ENCODE measurements at regions not wholly inside any gene's neighbourhood (a gene's known extent, or its start where the extent isn't known, plus 50 kb on each side); places are given as distances from the start of the nearest gene placed in this dataset.

GRCh38 chr13:105804561-105805190 is 730.8 kb downstream of the EFNB2 start:
- TF ChIP-seq, protein P1, sequence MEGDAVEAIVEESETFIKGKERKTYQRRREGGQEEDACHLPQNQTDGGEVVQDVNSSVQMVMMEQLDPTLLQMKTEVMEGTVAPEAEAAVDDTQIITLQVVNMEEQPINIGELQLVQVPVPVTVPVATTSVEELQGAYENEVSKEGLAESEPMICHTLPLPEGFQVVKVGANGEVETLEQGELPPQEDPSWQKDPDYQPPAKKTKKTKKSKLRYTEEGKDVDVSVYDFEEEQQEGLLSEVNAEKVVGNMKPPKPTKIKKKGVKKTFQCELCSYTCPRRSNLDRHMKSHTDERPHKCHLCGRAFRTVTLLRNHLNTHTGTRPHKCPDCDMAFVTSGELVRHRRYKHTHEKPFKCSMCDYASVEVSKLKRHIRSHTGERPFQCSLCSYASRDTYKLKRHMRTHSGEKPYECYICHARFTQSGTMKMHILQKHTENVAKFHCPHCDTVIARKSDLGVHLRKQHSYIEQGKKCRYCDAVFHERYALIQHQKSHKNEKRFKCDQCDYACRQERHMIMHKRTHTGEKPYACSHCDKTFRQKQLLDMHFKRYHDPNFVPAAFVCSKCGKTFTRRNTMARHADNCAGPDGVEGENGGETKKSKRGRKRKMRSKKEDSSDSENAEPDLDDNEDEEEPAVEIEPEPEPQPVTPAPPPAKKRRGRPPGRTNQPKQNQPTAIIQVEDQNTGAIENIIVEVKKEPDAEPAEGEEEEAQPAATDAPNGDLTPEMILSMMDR (IDR thresholded peaks at IDR 0.05): no peak
- TF ChIP-seq POLR2A (IDR thresholded peaks at IDR 0.05): no peak

All from gastroesophageal sphincter (tissue), 3 donors.